ENCODE measurements at regions not wholly inside any gene's neighbourhood (a gene's known extent, or its start where the extent isn't known, plus 50 kb on each side); places are given as distances from the start of the nearest gene placed in this dataset.

DNA sequence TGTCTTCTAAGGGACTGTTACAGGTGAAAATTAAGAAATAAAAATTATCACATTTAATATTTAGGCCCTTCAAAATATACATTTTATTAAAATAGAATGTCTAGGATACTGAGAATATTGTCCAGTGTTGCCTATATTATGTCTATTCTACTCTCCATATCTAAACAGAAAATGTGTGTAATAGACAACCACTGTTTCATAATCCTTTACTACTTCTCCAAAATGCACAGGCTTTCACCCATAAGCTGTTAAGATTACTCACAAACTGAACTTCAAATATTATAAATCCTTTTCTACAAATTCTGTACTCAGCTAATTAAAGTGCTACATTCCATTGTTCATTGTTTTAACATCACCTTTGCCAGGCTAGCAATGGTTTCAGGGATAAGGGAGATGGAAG lies 56.7 kb upstream of the TFEC start:
- TF ChIP-seq POLR2A (IDR thresholded peaks at IDR 0.05): no peak
- TF ChIP-seq, protein P1, sequence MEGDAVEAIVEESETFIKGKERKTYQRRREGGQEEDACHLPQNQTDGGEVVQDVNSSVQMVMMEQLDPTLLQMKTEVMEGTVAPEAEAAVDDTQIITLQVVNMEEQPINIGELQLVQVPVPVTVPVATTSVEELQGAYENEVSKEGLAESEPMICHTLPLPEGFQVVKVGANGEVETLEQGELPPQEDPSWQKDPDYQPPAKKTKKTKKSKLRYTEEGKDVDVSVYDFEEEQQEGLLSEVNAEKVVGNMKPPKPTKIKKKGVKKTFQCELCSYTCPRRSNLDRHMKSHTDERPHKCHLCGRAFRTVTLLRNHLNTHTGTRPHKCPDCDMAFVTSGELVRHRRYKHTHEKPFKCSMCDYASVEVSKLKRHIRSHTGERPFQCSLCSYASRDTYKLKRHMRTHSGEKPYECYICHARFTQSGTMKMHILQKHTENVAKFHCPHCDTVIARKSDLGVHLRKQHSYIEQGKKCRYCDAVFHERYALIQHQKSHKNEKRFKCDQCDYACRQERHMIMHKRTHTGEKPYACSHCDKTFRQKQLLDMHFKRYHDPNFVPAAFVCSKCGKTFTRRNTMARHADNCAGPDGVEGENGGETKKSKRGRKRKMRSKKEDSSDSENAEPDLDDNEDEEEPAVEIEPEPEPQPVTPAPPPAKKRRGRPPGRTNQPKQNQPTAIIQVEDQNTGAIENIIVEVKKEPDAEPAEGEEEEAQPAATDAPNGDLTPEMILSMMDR (IDR thresholded peaks at IDR 0.05): no peak

Data from testis (tissue), 2 donors.